Caco-2 (cell line): ENCODE measurements at regions not wholly inside any gene's neighbourhood (a gene's known extent, or its start where the extent isn't known, plus 50 kb on each side); places are given as distances from the start of the nearest gene placed in this dataset.
A peak's percentile ranks its signal among the peaks of the same experiment; 100 is the strongest.

Source experiments
- BruUV-seq: library from RNA; stranded (reverse); fragments of 400-500 nt; replicated peaks from 2 replicates; lab custom pipeline; 2021; lab: Mats Ljungman, UMichigan
- CTCF ChIA-PET: fragments of 300-600 bp; sonication (Branson Sonifier 250); formaldehyde crosslinking; loops from one replicate; lab custom pipeline; 2022; ENCODE audit warnings: antibody characterized with exemption; lab: Charles Lee
- POLR2A ChIA-PET: fragments of 300-600 bp; sonication (Branson Sonifier 250); formaldehyde crosslinking; loops from one replicate; lab custom pipeline; 2022; ENCODE audit warnings: antibody characterized with exemption; lab: Charles Lee
- DNase-seq, 2 experiments: peaks; one replicate each; pipeline versions ENCODE4 v3.0.0 to v3.0.0-alpha.2; 2020 to 2022
- H3K27me3 ChIP-seq: replicated peaks from 2 replicates; pipeline ENCODE4 v1.6.0; 2011; ENCODE audit warnings: low read length; ENCODE audit not compliant: control insufficient read depth, insufficient read depth
- H3K36me3 ChIP-seq: 2 replicates; pipeline ENCODE4 v1.5.1; 2011; ENCODE audit warnings: low read length; ENCODE audit not compliant: control insufficient read depth, insufficient read depth
- H3K4me1 ChIP-seq: fragments of 250-450 bp; sonication (Bioruptor Pico); 2 replicates; pipeline ENCODE4 v1.5.1; 2020; ENCODE audit warnings: mild to moderate bottlenecking
- H3K4me3 ChIP-seq: 2 replicates; pipeline ENCODE4 v1.5.1; 2011; ENCODE audit warnings: low read depth, mild to moderate bottlenecking, control low read depth, low read length
- H3K9me3 ChIP-seq: fragments of 250-450 bp; sonication (Bioruptor Pico); 2 replicates; pipeline ENCODE4 v1.5.1; 2020; ENCODE audit warnings: mild to moderate bottlenecking, moderate library complexity
- H3K27ac Mint-ChIP-seq: one replicate; pipeline ENCODE4 v1.8.0; 2022; ENCODE audit warnings: mixed read lengths; ENCODE audit not compliant: unreplicated experiment
- H3K27me3 Mint-ChIP-seq: one replicate; pipeline ENCODE4 v1.8.0; 2022; ENCODE audit warnings: mixed read lengths; ENCODE audit not compliant: insufficient read depth, unreplicated experiment
- H3K36me3 Mint-ChIP-seq: one replicate; pipeline ENCODE4 v1.8.0; 2022; ENCODE audit warnings: mild to moderate bottlenecking, mixed read lengths; ENCODE audit not compliant: insufficient read depth, unreplicated experiment
- H3K4me1 Mint-ChIP-seq: one replicate; pipeline ENCODE4 v1.8.0; 2022; ENCODE audit warnings: low read depth, mixed read lengths; ENCODE audit not compliant: unreplicated experiment
- H3K4me3 Mint-ChIP-seq: one replicate; pipeline ENCODE4 v1.8.0; 2022; ENCODE audit warnings: mild to moderate bottlenecking, moderate library complexity, mixed read lengths; ENCODE audit not compliant: unreplicated experiment
- H3K9me3 Mint-ChIP-seq: one replicate; pipeline ENCODE4 v1.8.0; 2022; ENCODE audit warnings: mixed read lengths; ENCODE audit not compliant: unreplicated experiment
- intact Hi-C: fragments of 100-400 bp; cut with micrococcal nuclease; formaldehyde crosslinking; loops from one replicate; pipeline ENCODE4 v1.10.0; 2022; ENCODE audit not compliant: unreplicated experiment
- TF ChIP-seq, protein P1 (sequence below), 2 experiments: fragments of 200-600 bp in 1 of 2; IDR thresholded peaks; 1 replicate in 1 of 2; 2 replicates in 1 of 2; pipeline versions ENCODE4 v1.5.1 to v1.8.0; 2011 to 2022; ENCODE audit warnings: antibody characterized with exemption in 1 of 2, control low read depth in 1 of 2, inconsistent platforms in 1 of 2, low read depth in 1 of 2, low read length in 1 of 2, mild to moderate bottlenecking in 1 of 2, moderate library complexity in 1 of 2; ENCODE audit not compliant: insufficient read depth in 1 of 2, severe bottlenecking in 1 of 2, unreplicated experiment in 1 of 2

DNA sequence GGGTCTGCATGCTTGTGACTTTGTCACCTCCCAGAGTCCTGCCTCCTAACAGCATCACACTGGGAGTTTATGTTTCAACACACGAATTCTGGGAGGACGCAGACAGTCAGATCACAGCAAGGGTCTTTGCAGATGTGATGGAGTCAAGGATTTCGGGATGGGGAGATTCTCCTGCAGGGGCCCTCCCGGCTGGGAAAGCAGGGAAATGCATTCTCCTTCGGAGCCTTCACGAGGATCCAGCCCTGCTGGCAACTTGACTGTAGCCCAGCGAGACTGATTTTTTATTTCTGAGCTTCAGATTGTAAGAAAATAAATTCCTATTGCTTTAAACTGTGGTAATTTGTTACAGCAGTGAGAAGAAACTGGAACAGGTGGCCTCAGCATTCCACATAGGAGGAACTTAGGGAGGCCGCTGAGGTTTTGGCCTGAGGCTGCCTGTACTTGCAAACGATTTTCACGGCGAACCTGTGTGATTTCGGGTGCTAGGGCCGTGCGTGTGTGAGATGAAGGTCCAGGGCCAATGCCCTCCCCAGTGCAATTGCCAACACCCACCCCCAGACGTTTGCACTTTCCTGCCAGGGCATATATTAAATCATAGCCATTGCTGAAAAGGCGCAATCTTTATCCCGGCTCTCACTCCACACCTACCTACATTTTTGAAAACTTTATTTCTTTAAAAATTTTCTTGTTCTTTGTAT is 79.8 kb downstream of the ASB1 start:
- intact Hi-C loops = loop anchor here (5.0 kb wide), 1 partner anchor 281 kb away; no protein-coding TSS in a partner anchor
- Histone ChIP-seq H3K4me3 (no peak overlapping the region), H3K27me3 (no peaks in the 10 kb centered on the region), H3K4me1 (no peaks in the 10 kb centered on the region), H3K9me3 (no peaks in the 10 kb centered on the region), H3K36me3 (no peaks in the 10 kb centered on the region)
- H3K27me3 Mint-ChIP-seq = no peaks in the 10 kb centered on the region
- no TSS peak for BruUV-seq
- POLR2A ChIA-PET = no interaction called here
- no peak overlapping the region for H3K4me3 Mint-ChIP-seq
- no peaks in the 10 kb centered on the region for H3K4me1 Mint-ChIP-seq
- CTCF ChIA-PET = no interaction called here
- TF ChIP-seq, protein P1, sequence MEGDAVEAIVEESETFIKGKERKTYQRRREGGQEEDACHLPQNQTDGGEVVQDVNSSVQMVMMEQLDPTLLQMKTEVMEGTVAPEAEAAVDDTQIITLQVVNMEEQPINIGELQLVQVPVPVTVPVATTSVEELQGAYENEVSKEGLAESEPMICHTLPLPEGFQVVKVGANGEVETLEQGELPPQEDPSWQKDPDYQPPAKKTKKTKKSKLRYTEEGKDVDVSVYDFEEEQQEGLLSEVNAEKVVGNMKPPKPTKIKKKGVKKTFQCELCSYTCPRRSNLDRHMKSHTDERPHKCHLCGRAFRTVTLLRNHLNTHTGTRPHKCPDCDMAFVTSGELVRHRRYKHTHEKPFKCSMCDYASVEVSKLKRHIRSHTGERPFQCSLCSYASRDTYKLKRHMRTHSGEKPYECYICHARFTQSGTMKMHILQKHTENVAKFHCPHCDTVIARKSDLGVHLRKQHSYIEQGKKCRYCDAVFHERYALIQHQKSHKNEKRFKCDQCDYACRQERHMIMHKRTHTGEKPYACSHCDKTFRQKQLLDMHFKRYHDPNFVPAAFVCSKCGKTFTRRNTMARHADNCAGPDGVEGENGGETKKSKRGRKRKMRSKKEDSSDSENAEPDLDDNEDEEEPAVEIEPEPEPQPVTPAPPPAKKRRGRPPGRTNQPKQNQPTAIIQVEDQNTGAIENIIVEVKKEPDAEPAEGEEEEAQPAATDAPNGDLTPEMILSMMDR (IDR thresholded peaks at IDR 0.05; ENCODE audit: insufficient read depth in 1 of 2, low read depth in 1 of 2, low read length in 1 of 2, severe bottlenecking in 1 of 2, unreplicated experiment in 1 of 2) = no peak
- H3K36me3 Mint-ChIP-seq = no peaks in the 10 kb centered on the region
- no peak overlapping the region for H3K27ac Mint-ChIP-seq
- H3K9me3 Mint-ChIP-seq = no peaks in the 10 kb centered on the region
- DNase-seq = no peak

DNA sequence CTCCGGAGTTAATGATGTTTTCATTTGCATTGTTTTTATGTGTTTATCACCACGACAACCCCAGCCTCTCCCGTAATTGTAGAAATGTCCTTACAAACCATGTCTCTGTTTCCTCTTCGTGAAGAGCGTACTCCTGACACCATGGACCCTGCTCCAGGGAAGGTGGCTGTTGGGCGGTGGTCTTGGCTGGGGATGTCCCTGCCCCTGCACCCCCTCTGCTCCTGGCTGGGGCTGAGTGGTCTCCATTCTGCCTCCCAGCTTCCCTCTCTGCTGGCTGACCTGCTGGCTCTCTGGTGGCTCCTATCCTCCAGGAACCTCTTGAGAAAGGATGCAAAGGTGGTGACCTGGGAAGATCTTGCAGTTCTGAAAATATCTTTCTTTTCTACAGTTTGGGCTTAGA is 81.1 kb downstream of the ASB1 start:
- no peak overlapping the region for H3K4me3 Mint-ChIP-seq
- ChIA-PET POLR2A (no interaction called here), CTCF (no interaction called here)
- Histone ChIP-seq H3K27me3 (no peaks in the 10 kb centered on the region), H3K4me1 (no peaks in the 10 kb centered on the region), H3K4me3 (no peak overlapping the region), H3K36me3 (no peaks in the 10 kb centered on the region), H3K9me3 (no peaks in the 10 kb centered on the region)
- H3K27me3 Mint-ChIP-seq = no peaks in the 10 kb centered on the region
- TF ChIP-seq, protein P1 (IDR thresholded peaks at IDR 0.05; ENCODE audit: insufficient read depth in 1 of 2, low read depth in 1 of 2, low read length in 1 of 2, severe bottlenecking in 1 of 2, unreplicated experiment in 1 of 2) = no peak
- intact Hi-C loops = loop anchor here (5.0 kb wide), 1 partner anchor 279 kb away; no protein-coding TSS in a partner anchor
- no peak overlapping the region for H3K27ac Mint-ChIP-seq
- no peaks in the 10 kb centered on the region for H3K4me1 Mint-ChIP-seq
- no peaks in the 10 kb centered on the region for H3K36me3 Mint-ChIP-seq
- no peaks in the 10 kb centered on the region for H3K9me3 Mint-ChIP-seq
- no TSS peak for BruUV-seq
- peak in 1 of 2 experiments; percentile 3 for DNase-seq

DNA sequence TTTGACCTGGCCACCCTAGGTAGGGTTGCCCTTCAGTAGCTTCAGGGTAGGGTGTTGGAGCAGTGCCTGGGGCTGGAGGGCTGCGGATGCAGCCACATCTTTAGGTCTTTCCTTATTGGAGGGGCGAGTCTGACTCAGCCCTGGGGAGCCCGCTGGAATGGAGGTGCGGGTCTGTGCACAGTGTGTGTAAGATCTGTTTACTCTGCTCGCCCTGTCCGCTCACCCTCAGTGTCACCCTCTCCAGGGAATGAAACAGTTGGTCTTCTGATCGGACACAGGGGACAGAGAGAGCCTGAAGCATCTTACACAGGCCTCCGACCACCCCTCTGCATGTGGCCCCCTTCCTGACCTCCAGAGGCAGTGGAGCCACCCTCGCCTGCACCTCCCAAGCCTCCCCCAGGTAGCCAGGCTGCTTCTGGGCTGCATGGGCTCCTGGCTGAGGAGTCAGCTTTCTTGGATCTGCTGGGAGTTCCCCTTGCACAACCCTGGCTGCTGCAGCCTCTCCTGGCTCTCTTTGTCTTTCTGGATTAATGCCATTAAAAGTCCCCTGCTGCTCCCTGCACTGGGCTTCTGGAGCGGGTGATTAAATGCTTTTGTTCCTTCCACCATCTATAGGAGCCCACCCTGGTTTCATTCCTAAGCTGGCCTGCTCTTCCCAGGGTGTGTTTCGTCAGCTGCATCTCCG is 82.6 kb downstream of the ASB1 start:
- intact Hi-C loops = loop anchor here (5.0 kb wide), 1 partner anchor 278 kb away; no protein-coding TSS in a partner anchor
- ChIA-PET POLR2A (no interaction called here), CTCF (no interaction called here)
- Mint-ChIP-seq H3K36me3 (no peaks in the 10 kb centered on the region), H3K27me3 (no peaks in the 10 kb centered on the region), H3K27ac (no peak overlapping the region), H3K4me3 (no peak overlapping the region), H3K9me3 (no peaks in the 10 kb centered on the region), H3K4me1 (no peaks in the 10 kb centered on the region)
- TF ChIP-seq, protein P1 (IDR thresholded peaks at IDR 0.05; ENCODE audit: insufficient read depth in 1 of 2, low read depth in 1 of 2, low read length in 1 of 2, severe bottlenecking in 1 of 2, unreplicated experiment in 1 of 2) = no peak
- no peaks in the 10 kb centered on the region for H3K9me3 ChIP-seq
- H3K36me3 ChIP-seq = no peaks in the 10 kb centered on the region
- H3K4me3 ChIP-seq = no peak overlapping the region
- DNase-seq = peak in 1 of 2 experiments; percentile 7
- BruUV-seq = no TSS peak
- no peaks in the 10 kb centered on the region for H3K4me1 ChIP-seq
- no peaks in the 10 kb centered on the region for H3K27me3 ChIP-seq
